Endodermal cell (in vitro differentiated cells): ENCODE measurements at regions not wholly inside any gene's neighbourhood (a gene's known extent, or its start where the extent isn't known, plus 50 kb on each side); places are given as distances from the start of the nearest gene placed in this dataset.

Experiments
- DNase-seq: peaks from one replicate; pipeline ENCODE4 v3.0.0-alpha.2; 2017
- H3K27ac ChIP-seq: 2 replicates; pipeline ENCODE4 v1.5.1; 2013; ENCODE audit warnings: mild to moderate bottlenecking, low read depth, low read length, moderate library complexity
- H3K27me3 ChIP-seq: 2 replicates; pipeline ENCODE4 v1.6.1; 2013; ENCODE audit warnings: mild to moderate bottlenecking, low read length, moderate library complexity; ENCODE audit not compliant: insufficient read depth, control insufficient read depth, poor library complexity, severe bottlenecking
- H3K36me3 ChIP-seq: 2 replicates; pipeline ENCODE4 v1.7.0; 2013; ENCODE audit warnings: mild to moderate bottlenecking, low read length, moderate library complexity; ENCODE audit not compliant: control insufficient read depth, insufficient read depth
- H3K4me1 ChIP-seq: one replicate; pipeline ENCODE4 v1.7.0; 2013; ENCODE audit warnings: low read length; ENCODE audit not compliant: control insufficient read depth, insufficient read depth
- H3K4me3 ChIP-seq: 2 replicates; pipeline ENCODE4 v1.5.1; 2013; ENCODE audit warnings: mild to moderate bottlenecking, low read length, moderate library complexity
- H3K9ac ChIP-seq: 2 replicates; pipeline ENCODE4 v1.6.1; 2013; ENCODE audit warnings: mild to moderate bottlenecking, low read length, moderate library complexity; ENCODE audit not compliant: poor library complexity, severe bottlenecking; ENCODE audit errors: extremely low read depth
- H3K9me3 ChIP-seq: 2 replicates; pipeline ENCODE4 v1.6.1; 2013; ENCODE audit warnings: mild to moderate bottlenecking, low read length, moderate library complexity; ENCODE audit not compliant: control insufficient read depth
- H3K27ac Mint-ChIP-seq: 2 replicates; pipeline ENCODE4 v1.8.0; 2020; ENCODE audit warnings: mixed read lengths
- H3K27me3 Mint-ChIP-seq: 2 replicates; pipeline ENCODE4 v1.8.0; 2021; ENCODE audit warnings: mild to moderate bottlenecking, mixed read lengths; ENCODE audit not compliant: insufficient read depth
- H3K36me3 Mint-ChIP-seq: 2 replicates; pipeline ENCODE4 v1.8.0; 2020; ENCODE audit warnings: low read depth, mixed read lengths
- H3K4me1 Mint-ChIP-seq: 2 replicates; pipeline ENCODE4 v1.8.0; 2020; ENCODE audit warnings: mixed read lengths
- H3K4me3 Mint-ChIP-seq: 2 replicates; pipeline ENCODE4 v1.8.0; 2020; ENCODE audit warnings: mild to moderate bottlenecking, moderate library complexity, mixed read lengths
- H3K9me3 Mint-ChIP-seq: 2 replicates; pipeline ENCODE4 v1.8.0; 2020; ENCODE audit warnings: mild to moderate bottlenecking, mixed read lengths
- WGBS, 2 experiments: methylation state at CpG; one replicate each; pipeline versions ENCODE4 v1.1.5 to v1.1.7; 2013; ENCODE audit warnings: missing lambda C conversion rate in 2 of 2, mixed read lengths in 1 of 2; ENCODE audit not compliant: insufficient coverage in 1 of 2, insufficient read length in 1 of 2; 5-methylcytosine and 5-hydroxymethylcytosine counted together
- TF ChIP-seq, protein P1 (sequence below): fragments of 200-600 bp; sonication (generic); conservative IDR thresholded peaks from 2 replicates; pipeline ENCODE4 v1.5.0; 2021; ENCODE audit warnings: antibody characterized with exemption, mild to moderate bottlenecking

- Histone ChIP-seq H3K27me3 (no peaks in the 10 kb centered on the region), H3K9ac (no peak overlapping the region), H3K27ac (no peak overlapping the region), H3K4me3 (no peak overlapping the region), H3K4me1 (no peaks in the 10 kb centered on the region), H3K9me3 (no peaks in the 10 kb centered on the region), H3K36me3 (no peaks in the 10 kb centered on the region)
- no peaks in the 10 kb centered on the region for H3K27me3 Mint-ChIP-seq
- no peak overlapping the region for H3K27ac Mint-ChIP-seq
- TF ChIP-seq, protein P1, sequence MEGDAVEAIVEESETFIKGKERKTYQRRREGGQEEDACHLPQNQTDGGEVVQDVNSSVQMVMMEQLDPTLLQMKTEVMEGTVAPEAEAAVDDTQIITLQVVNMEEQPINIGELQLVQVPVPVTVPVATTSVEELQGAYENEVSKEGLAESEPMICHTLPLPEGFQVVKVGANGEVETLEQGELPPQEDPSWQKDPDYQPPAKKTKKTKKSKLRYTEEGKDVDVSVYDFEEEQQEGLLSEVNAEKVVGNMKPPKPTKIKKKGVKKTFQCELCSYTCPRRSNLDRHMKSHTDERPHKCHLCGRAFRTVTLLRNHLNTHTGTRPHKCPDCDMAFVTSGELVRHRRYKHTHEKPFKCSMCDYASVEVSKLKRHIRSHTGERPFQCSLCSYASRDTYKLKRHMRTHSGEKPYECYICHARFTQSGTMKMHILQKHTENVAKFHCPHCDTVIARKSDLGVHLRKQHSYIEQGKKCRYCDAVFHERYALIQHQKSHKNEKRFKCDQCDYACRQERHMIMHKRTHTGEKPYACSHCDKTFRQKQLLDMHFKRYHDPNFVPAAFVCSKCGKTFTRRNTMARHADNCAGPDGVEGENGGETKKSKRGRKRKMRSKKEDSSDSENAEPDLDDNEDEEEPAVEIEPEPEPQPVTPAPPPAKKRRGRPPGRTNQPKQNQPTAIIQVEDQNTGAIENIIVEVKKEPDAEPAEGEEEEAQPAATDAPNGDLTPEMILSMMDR = no peak
- no peak overlapping the region for H3K4me3 Mint-ChIP-seq
- H3K36me3 Mint-ChIP-seq = no peaks in the 10 kb centered on the region
- peak; percentile 17 for DNase-seq
- peaks cover 32% of the 10 kb centered on the region for H3K9me3 Mint-ChIP-seq
- 88 to 89% methylated on average over 8 to 10 of the region's 10 CpGs for WGBS, 2 experiments
- no peaks in the 10 kb centered on the region for H3K4me1 Mint-ChIP-seq
Observed at GRCh38 chr2:132276571-132276981, 114.8 kb upstream of the ANKRD30BL start.

GRCh38 chr2:132278267-132278666 is 116.5 kb upstream of the ANKRD30BL start:
- DNase-seq = peak; percentile 36
- H3K9me3 Mint-ChIP-seq = peaks cover 32% of the 10 kb centered on the region
- no peak overlapping the region for H3K4me3 Mint-ChIP-seq
- H3K4me3 ChIP-seq = no peak overlapping the region
- no peaks in the 10 kb centered on the region for H3K9me3 ChIP-seq
- no peaks in the 10 kb centered on the region for H3K36me3 ChIP-seq
- H3K27ac ChIP-seq = no peak overlapping the region
- H3K36me3 Mint-ChIP-seq = no peaks in the 10 kb centered on the region
- peaks cover 6% of the 10 kb centered on the region for H3K27me3 Mint-ChIP-seq
- H3K4me1 Mint-ChIP-seq = no peaks in the 10 kb centered on the region
- H3K27ac Mint-ChIP-seq = no peak overlapping the region
- no peaks in the 10 kb centered on the region for H3K4me1 ChIP-seq
- no peaks in the 10 kb centered on the region for H3K27me3 ChIP-seq
- no peak overlapping the region for H3K9ac ChIP-seq
- TF ChIP-seq, protein P1 = peak; percentile 16
- WGBS, 2 experiments = 90 to 92% methylated on average over 18 to 23 of the region's 23 CpGs

GRCh38 chr2:132279344-132279743 is 117.6 kb upstream of the ANKRD30BL start:
- H3K4me1 Mint-ChIP-seq = peaks cover 3% of the 10 kb centered on the region
- peaks cover 6% of the 10 kb centered on the region for H3K27me3 Mint-ChIP-seq
- no peak overlapping the region for H3K4me3 Mint-ChIP-seq
- H3K27ac ChIP-seq = no peak overlapping the region
- no peak overlapping the region for H3K4me3 ChIP-seq
- 91 to 95% methylated on average over 4 to 11 of the region's 11 CpGs for WGBS, 2 experiments
- H3K9me3 ChIP-seq = no peaks in the 10 kb centered on the region
- DNase-seq = peak; percentile 20
- no peaks in the 10 kb centered on the region for H3K36me3 Mint-ChIP-seq
- H3K36me3 ChIP-seq = no peaks in the 10 kb centered on the region
- peaks cover 32% of the 10 kb centered on the region for H3K9me3 Mint-ChIP-seq
- no peak overlapping the region for H3K9ac ChIP-seq
- no peak overlapping the region for H3K27ac Mint-ChIP-seq
- no peaks in the 10 kb centered on the region for H3K4me1 ChIP-seq
- TF ChIP-seq, protein P1 = no peak
- H3K27me3 ChIP-seq = no peaks in the 10 kb centered on the region
